Naive thymus-derived CD8-positive, alpha-beta T cell (primary cell): ENCODE measurements at regions not wholly inside any gene's neighbourhood (a gene's known extent, or its start where the extent isn't known, plus 50 kb on each side); places are given as distances from the start of the nearest gene placed in this dataset.

Source experiments
- ATAC-seq, 2 donors: fragments of 150-1000 bp; cut with Tn5 transposase in 1 of 2; sonication (Bioruptor Pico), chemical (Tn5 transposase) in 1 of 2; 1 replicate in 1 of 2; 2 replicates in 1 of 2; pipeline ENCODE4 v1.10.0; 2021; ENCODE audit warnings: mild to moderate bottlenecking in 2 of 2, moderate library complexity in 2 of 2
- POLR2A ChIA-PET: fragments of 350-600 bp; sonication (Branson Sonifier 250); formaldehyde crosslinking; loops from one replicate; lab custom pipeline; 2021; ENCODE audit warnings: antibody characterized with exemption; lab: Charles Lee
- DNase-seq, 10 donors: peaks; one replicate each; pipeline versions ENCODE4 v3.0.0 to v3.0.0-alpha.2; 2020 to 2022
- H3K27ac Mint-ChIP-seq, 10 donors: one replicate each; pipeline ENCODE4 v1.8.0; 2020 to 2022; ENCODE audit warnings: mild to moderate bottlenecking in 10 of 10, mixed read lengths in 10 of 10, moderate library complexity in 4 of 10, inconsistent platforms in 1 of 10
- H3K27me3 Mint-ChIP-seq, 5 donors: one replicate each; pipeline ENCODE4 v1.8.0; 2021 to 2022; ENCODE audit warnings: mixed read lengths in 5 of 5
- H3K36me3 Mint-ChIP-seq, 3 donors: one replicate each; pipeline ENCODE4 v1.8.0; 2020 to 2022; ENCODE audit warnings: mixed read lengths in 3 of 3, mild to moderate bottlenecking in 2 of 3, inconsistent platforms in 1 of 3
- H3K4me1 Mint-ChIP-seq, 4 donors: one replicate each; pipeline ENCODE4 v1.8.0; 2021 to 2022; ENCODE audit warnings: mixed read lengths in 4 of 4
- H3K4me3 Mint-ChIP-seq, 10 donors: one replicate each; pipeline ENCODE4 v1.8.0; 2020 to 2022; ENCODE audit warnings: mild to moderate bottlenecking in 10 of 10, mixed read lengths in 10 of 10, moderate library complexity in 6 of 10, inconsistent platforms in 1 of 10
- H3K9me3 Mint-ChIP-seq, 9 donors: one replicate each; pipeline ENCODE4 v1.8.0; 2020 to 2022; ENCODE audit warnings: mixed read lengths in 9 of 9, mild to moderate bottlenecking in 3 of 9, inconsistent platforms in 1 of 9, moderate library complexity in 1 of 9

- Mint-ChIP-seq H3K27me3 (no peaks in the 10 kb centered on the region), H3K9me3 (peaks cover 0 to 22% (median 6%) of the 10 kb centered on the region in 9 donors), H3K4me3 (no peak overlapping the region)
Measured at GRCh38 chr14:26132061-26132645, 465.7 kb downstream of the NOVA1 start.

DNA sequence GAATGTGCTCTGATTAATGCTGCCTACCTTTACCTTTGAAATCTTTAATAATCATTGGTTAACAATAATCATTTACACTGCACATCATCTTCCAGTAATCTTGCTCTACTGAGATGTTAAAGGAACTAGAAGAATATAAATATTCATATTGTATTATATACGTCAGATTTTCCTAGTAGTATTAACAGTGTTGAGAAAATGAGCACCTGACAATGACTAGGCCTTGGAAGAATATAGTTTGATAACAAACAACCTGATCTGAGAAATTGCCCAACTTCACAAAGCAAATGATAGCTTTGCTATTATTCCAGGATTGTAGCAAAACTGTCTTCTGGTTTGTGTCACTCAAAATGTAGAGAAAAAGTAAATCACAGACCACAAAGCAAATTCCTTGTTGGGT, 467.1 kb downstream of the NOVA1 start:
- Mint-ChIP-seq H3K27ac (no peak overlapping the region), H3K4me1 (no peaks in the 10 kb centered on the region), H3K9me3 (peaks cover 0 to 19% (median 7%) of the 10 kb centered on the region in 9 donors), H3K27me3 (no peaks in the 10 kb centered on the region), H3K36me3 (no peaks in the 10 kb centered on the region), H3K4me3 (no peak overlapping the region)
- POLR2A ChIA-PET: no interaction called here
- ATAC-seq (no peak), DNase-seq (no peak)

More at GRCh38 chr14:26132061-26132645, 465.7 kb downstream of the NOVA1 start:
- POLR2A ChIA-PET: no interaction called here
- H3K4me1 Mint-ChIP-seq: no peaks in the 10 kb centered on the region
- no peak overlapping the region for H3K27ac Mint-ChIP-seq
- no peaks in the 10 kb centered on the region for H3K36me3 Mint-ChIP-seq
- ATAC-seq (no peak), DNase-seq (no peak)

- DNase-seq (no peak), ATAC-seq (no peak)
- Mint-ChIP-seq H3K4me3 (no peak overlapping the region), H3K27ac (no peak overlapping the region), H3K9me3 (peaks cover 0 to 16% (median 7%) of the 10 kb centered on the region in 9 donors), H3K4me1 (no peaks in the 10 kb centered on the region), H3K27me3 (no peaks in the 10 kb centered on the region), H3K36me3 (no peaks in the 10 kb centered on the region)
- POLR2A ChIA-PET: no interaction called here
Measured at GRCh38 chr14:26128931-26129671, 468.7 kb downstream of the NOVA1 start.

DNA sequence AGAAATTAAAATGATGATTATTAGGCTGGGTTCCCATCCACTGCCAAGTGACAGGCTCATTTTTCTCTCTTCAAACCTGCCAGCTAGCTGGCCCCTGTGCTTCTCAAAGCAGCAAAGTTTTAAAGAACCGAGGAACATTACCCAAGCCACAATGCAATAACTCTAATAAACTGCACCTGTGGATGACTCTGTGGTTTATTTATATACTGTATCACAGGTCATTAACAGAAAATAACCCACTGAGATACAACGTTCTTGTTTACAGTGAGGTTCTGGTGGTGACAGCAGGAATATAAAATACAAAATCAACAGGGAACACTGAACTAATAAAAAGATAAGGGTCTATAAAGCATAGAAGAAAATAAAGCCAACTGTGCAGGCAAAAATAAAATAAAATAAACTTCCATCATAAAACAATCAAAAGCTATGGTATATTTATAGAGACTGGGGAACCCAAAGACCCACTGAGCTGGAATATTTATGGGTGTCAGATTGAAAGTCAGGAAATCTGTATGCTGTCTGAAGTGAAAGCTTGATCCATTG, 472.9 kb downstream of the NOVA1 start:
- no peaks in the 10 kb centered on the region for H3K4me1 Mint-ChIP-seq
- peaks cover 0 to 20% (median 7%) of the 10 kb centered on the region in 9 donors for H3K9me3 Mint-ChIP-seq
- no peaks in the 10 kb centered on the region for H3K36me3 Mint-ChIP-seq
- ATAC-seq (no peak), DNase-seq (no peak)
- no peak overlapping the region for H3K27ac Mint-ChIP-seq
- H3K27me3 Mint-ChIP-seq: no peaks in the 10 kb centered on the region
- POLR2A ChIA-PET: no interaction called here
- no peak overlapping the region for H3K4me3 Mint-ChIP-seq

- DNase-seq: no peak
- no peaks in the 10 kb centered on the region for H3K4me1 Mint-ChIP-seq
- H3K27me3 Mint-ChIP-seq: no peaks in the 10 kb centered on the region
- no peak overlapping the region for H3K4me3 Mint-ChIP-seq
- POLR2A ChIA-PET: no interaction called here
- H3K36me3 Mint-ChIP-seq: no peaks in the 10 kb centered on the region
- ATAC-seq: no peak
- no peak overlapping the region for H3K27ac Mint-ChIP-seq
- H3K9me3 Mint-ChIP-seq: peaks cover 0 to 20% (median 7%) of the 10 kb centered on the region in 9 donors
Measured at GRCh38 chr14:26123459-26123858, 474.4 kb downstream of the NOVA1 start.

DNA sequence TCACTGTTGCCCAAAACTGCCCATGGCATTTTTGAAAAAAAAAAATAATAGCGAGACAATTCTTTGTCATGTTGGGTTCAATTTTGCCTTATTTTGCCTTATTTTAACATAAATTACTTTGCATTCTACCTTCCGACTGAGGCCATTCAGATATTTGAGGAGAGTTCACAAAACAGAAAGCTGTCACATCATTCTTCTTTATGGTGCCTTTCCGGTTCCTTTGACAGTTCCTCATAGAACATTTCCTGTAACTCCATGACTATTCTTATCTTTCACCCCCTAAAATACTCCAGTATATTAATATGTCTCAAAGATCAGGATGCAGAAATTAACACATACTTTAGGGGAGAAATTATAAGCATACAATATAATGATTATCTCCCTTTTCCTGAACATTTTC, 476.7 kb downstream of the NOVA1 start:
- Mint-ChIP-seq H3K27me3 (no peaks in the 10 kb centered on the region), H3K4me1 (no peaks in the 10 kb centered on the region), H3K36me3 (no peaks in the 10 kb centered on the region), H3K9me3 (peaks cover 0 to 37% (median 5%) of the 10 kb centered on the region in 9 donors), H3K4me3 (no peak overlapping the region), H3K27ac (no peak overlapping the region)
- no peak for DNase-seq
- ATAC-seq: no peak
- POLR2A ChIA-PET: no interaction called here

- Mint-ChIP-seq H3K4me1 (no peaks in the 10 kb centered on the region), H3K27me3 (no peaks in the 10 kb centered on the region), H3K9me3 (peaks cover 0 to 23% (median 7%) of the 10 kb centered on the region in 9 donors), H3K4me3 (no peak overlapping the region), H3K27ac (no peak overlapping the region), H3K36me3 (no peaks in the 10 kb centered on the region)
- POLR2A ChIA-PET: no interaction called here
- no peak for DNase-seq
- no peak for ATAC-seq
Measured at GRCh38 chr14:26113911-26114640, 483.8 kb downstream of the NOVA1 start.

DNA sequence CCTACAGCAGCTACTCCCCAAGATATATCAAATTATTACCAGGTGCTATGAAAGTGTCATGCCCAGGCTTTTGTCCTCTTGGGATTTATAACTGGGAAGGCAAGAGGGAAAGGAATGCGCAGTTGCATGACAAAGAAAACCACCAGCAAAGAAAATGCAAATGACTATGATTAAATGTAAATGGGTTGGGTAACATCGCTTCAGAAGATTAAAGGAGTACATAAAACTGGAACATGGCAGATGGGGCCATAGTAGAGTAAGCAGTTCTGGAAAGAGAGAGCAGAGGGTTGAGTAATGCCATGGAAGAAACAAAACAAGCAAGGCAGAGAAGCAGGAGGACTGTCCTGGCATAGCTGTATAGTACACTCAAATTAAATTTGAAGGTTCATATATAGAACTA, 493.1 kb downstream of the NOVA1 start:
- H3K4me1 Mint-ChIP-seq: no peaks in the 10 kb centered on the region
- ATAC-seq: no peak
- no peaks in the 10 kb centered on the region for H3K27me3 Mint-ChIP-seq

GRCh38 chr14:26097852-26098251, 500.0 kb downstream of the NOVA1 start:
- ATAC-seq (no peak), DNase-seq (no peak)
- POLR2A ChIA-PET: no interaction called here
- H3K9me3 Mint-ChIP-seq: peaks cover 0 to 32% (median 15%) of the 10 kb centered on the region in 9 donors
- H3K36me3 Mint-ChIP-seq: no peaks in the 10 kb centered on the region
- no peaks in the 10 kb centered on the region for H3K4me1 Mint-ChIP-seq
- no peaks in the 10 kb centered on the region for H3K27me3 Mint-ChIP-seq
- no peak overlapping the region for H3K4me3 Mint-ChIP-seq
- H3K27ac Mint-ChIP-seq: no peak overlapping the region

More for the DNA sequence above, 493.1 kb downstream of the NOVA1 start:
- Mint-ChIP-seq H3K4me3 (no peak overlapping the region), H3K9me3 (peaks cover 8 to 27% (median 11%) of the 10 kb centered on the region in 9 donors), H3K27ac (no peak overlapping the region), H3K36me3 (no peaks in the 10 kb centered on the region)
- POLR2A ChIA-PET: no interaction called here
- DNase-seq: no peak

DNA sequence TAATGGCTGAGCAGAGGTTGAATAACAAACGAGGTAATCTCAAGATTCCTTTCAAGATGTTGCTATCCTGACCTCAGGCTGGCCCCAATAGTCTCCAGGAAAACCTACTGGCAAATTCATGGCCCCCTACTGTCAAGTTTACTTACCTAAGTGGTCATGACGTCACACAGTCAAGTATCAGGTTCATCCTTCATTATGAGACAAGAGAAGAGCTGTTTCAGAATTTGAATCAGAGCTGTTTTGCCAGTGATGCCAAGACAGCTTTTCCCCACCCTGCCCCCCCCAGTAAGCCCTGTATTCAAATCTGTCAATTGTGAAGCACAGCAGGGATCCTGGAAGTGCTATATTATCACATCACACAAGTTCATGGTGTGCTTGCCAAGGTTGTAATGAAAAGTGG, 509.6 kb downstream of the NOVA1 start:
- Mint-ChIP-seq H3K36me3 (no peaks in the 10 kb centered on the region), H3K27ac (no peak overlapping the region), H3K4me3 (no peak overlapping the region), H3K9me3 (peaks cover 2 to 32% (median 18%) of the 10 kb centered on the region in 9 donors), H3K4me1 (no peaks in the 10 kb centered on the region), H3K27me3 (no peaks in the 10 kb centered on the region)
- POLR2A ChIA-PET: no interaction called here
- DNase-seq: no peak
- no peak for ATAC-seq

DNA sequence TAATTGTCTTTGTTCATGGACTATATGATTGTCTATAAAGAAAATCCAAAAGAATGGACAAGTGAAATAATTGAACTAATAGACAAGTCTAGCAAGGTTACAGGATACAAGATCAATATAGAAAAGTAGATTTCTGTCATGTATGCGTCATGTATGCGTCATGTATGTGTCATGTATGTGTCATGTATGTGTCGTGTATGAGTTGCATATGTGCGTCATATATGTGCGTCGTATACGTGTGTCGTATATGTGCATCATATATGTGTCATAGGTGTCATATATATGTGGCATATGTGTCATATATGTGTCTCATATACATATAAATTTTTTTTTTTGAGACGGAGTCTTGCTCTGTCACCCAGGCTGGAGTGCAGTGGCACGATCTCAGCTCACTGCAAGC, 516.8 kb downstream of the NOVA1 start:
- H3K9me3 Mint-ChIP-seq: peaks cover 2 to 20% (median 14%) of the 10 kb centered on the region in 9 donors
- DNase-seq (no peak), ATAC-seq (no peak)
- no peaks in the 10 kb centered on the region for H3K4me1 Mint-ChIP-seq
- H3K27ac Mint-ChIP-seq: no peak overlapping the region
- H3K4me3 Mint-ChIP-seq: no peak overlapping the region
- POLR2A ChIA-PET: no interaction called here
- no peaks in the 10 kb centered on the region for H3K27me3 Mint-ChIP-seq
- no peaks in the 10 kb centered on the region for H3K36me3 Mint-ChIP-seq

- no peak for ATAC-seq
- Mint-ChIP-seq H3K4me1 (no peaks in the 10 kb centered on the region), H3K36me3 (no peaks in the 10 kb centered on the region), H3K4me3 (no peak overlapping the region), H3K27me3 (no peaks in the 10 kb centered on the region), H3K9me3 (peaks cover 0 to 27% (median 9%) of the 10 kb centered on the region in 9 donors), H3K27ac (no peak overlapping the region)
- no peak for DNase-seq
- POLR2A ChIA-PET: no interaction called here
Measured at GRCh38 chr14:26078561-26078960, 519.3 kb downstream of the NOVA1 start.

DNA sequence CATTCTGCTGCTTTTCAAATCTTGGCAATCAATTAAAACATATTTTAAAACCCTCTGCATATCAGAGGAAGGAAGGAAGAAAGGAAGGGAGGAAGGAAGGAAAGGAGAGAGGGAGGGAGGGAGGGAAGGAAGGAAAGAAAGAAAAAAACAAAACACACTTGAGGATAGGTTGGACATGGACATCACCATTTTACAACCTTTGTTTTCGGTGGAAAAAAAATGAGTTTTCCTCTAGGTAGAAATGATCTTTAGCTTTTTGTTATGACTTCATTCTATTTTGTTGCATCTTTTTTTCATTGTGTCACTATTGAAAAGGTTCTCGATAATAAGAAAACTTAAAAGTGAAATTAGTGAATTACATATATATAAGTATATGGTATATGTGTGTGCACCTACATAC, 522.9 kb downstream of the NOVA1 start:
- Mint-ChIP-seq H3K36me3 (no peaks in the 10 kb centered on the region), H3K4me1 (no peaks in the 10 kb centered on the region), H3K27ac (no peak overlapping the region), H3K27me3 (no peaks in the 10 kb centered on the region), H3K9me3 (peaks cover 2 to 19% (median 9%) of the 10 kb centered on the region in 9 donors), H3K4me3 (no peak overlapping the region)
- POLR2A ChIA-PET: no interaction called here
- no peak for ATAC-seq
- DNase-seq: no peak
